Caco-2 (cell line): ENCODE measurements at regions not wholly inside any gene's neighbourhood (a gene's known extent, or its start where the extent isn't known, plus 50 kb on each side); places are given as distances from the start of the nearest gene placed in this dataset.

Experiments
- BruUV-seq: library from RNA; stranded (reverse); fragments of 400-500 nt; replicated peaks from 2 replicates; lab custom pipeline; 2021; lab: Mats Ljungman, UMichigan
- CTCF ChIA-PET: fragments of 300-600 bp; sonication (Branson Sonifier 250); formaldehyde crosslinking; loops from one replicate; lab custom pipeline; 2022; ENCODE audit warnings: antibody characterized with exemption; lab: Charles Lee
- POLR2A ChIA-PET: fragments of 300-600 bp; sonication (Branson Sonifier 250); formaldehyde crosslinking; loops from one replicate; lab custom pipeline; 2022; ENCODE audit warnings: antibody characterized with exemption; lab: Charles Lee
- DNase-seq, 2 experiments: peaks; one replicate each; pipeline versions ENCODE4 v3.0.0 to v3.0.0-alpha.2; 2020 to 2022
- H3K27me3 ChIP-seq: replicated peaks from 2 replicates; pipeline ENCODE4 v1.6.0; 2011; ENCODE audit warnings: low read length; ENCODE audit not compliant: control insufficient read depth, insufficient read depth
- H3K36me3 ChIP-seq: 2 replicates; pipeline ENCODE4 v1.5.1; 2011; ENCODE audit warnings: low read length; ENCODE audit not compliant: control insufficient read depth, insufficient read depth
- H3K4me1 ChIP-seq: fragments of 250-450 bp; sonication (Bioruptor Pico); 2 replicates; pipeline ENCODE4 v1.5.1; 2020; ENCODE audit warnings: mild to moderate bottlenecking
- H3K4me3 ChIP-seq: 2 replicates; pipeline ENCODE4 v1.5.1; 2011; ENCODE audit warnings: low read depth, mild to moderate bottlenecking, control low read depth, low read length
- H3K9me3 ChIP-seq: fragments of 250-450 bp; sonication (Bioruptor Pico); 2 replicates; pipeline ENCODE4 v1.5.1; 2020; ENCODE audit warnings: mild to moderate bottlenecking, moderate library complexity
- H3K27ac Mint-ChIP-seq: one replicate; pipeline ENCODE4 v1.8.0; 2022; ENCODE audit warnings: mixed read lengths; ENCODE audit not compliant: unreplicated experiment
- H3K27me3 Mint-ChIP-seq: one replicate; pipeline ENCODE4 v1.8.0; 2022; ENCODE audit warnings: mixed read lengths; ENCODE audit not compliant: insufficient read depth, unreplicated experiment
- H3K36me3 Mint-ChIP-seq: one replicate; pipeline ENCODE4 v1.8.0; 2022; ENCODE audit warnings: mild to moderate bottlenecking, mixed read lengths; ENCODE audit not compliant: insufficient read depth, unreplicated experiment
- H3K4me1 Mint-ChIP-seq: one replicate; pipeline ENCODE4 v1.8.0; 2022; ENCODE audit warnings: low read depth, mixed read lengths; ENCODE audit not compliant: unreplicated experiment
- H3K4me3 Mint-ChIP-seq: one replicate; pipeline ENCODE4 v1.8.0; 2022; ENCODE audit warnings: mild to moderate bottlenecking, moderate library complexity, mixed read lengths; ENCODE audit not compliant: unreplicated experiment
- H3K9me3 Mint-ChIP-seq: one replicate; pipeline ENCODE4 v1.8.0; 2022; ENCODE audit warnings: mixed read lengths; ENCODE audit not compliant: unreplicated experiment
- intact Hi-C: fragments of 100-400 bp; cut with micrococcal nuclease; formaldehyde crosslinking; loops from one replicate; pipeline ENCODE4 v1.10.0; 2022; ENCODE audit not compliant: unreplicated experiment
- TF ChIP-seq, protein P1 (sequence below), 2 experiments: fragments of 200-600 bp in 1 of 2; IDR thresholded peaks; 1 replicate in 1 of 2; 2 replicates in 1 of 2; pipeline versions ENCODE4 v1.5.1 to v1.8.0; 2011 to 2022; ENCODE audit warnings: antibody characterized with exemption in 1 of 2, control low read depth in 1 of 2, inconsistent platforms in 1 of 2, low read depth in 1 of 2, low read length in 1 of 2, mild to moderate bottlenecking in 1 of 2, moderate library complexity in 1 of 2; ENCODE audit not compliant: insufficient read depth in 1 of 2, severe bottlenecking in 1 of 2, unreplicated experiment in 1 of 2

DNA sequence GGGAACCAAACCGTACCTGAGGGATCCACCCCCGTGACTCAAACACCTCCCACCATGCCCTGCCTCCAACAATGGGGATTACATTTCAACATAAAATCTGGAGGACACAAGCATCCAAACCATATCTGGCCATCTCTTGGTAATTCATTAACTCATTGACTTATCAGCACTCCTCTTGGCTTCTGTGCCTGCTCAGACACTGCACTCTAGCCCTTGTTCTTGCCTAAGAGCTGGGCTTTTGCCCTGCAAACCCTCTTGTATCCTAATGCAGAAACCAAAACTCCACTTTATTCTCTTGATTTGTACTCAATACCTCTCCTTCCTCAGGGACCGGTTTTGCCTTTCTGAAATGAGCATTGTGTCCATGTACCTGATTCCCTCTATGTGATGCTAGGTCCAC lies 330.2 kb upstream of the FZD8 start:
- Mint-ChIP-seq H3K4me3 (no peak overlapping the region), H3K27me3 (peaks cover 10% of the 10 kb centered on the region), H3K36me3 (no peaks in the 10 kb centered on the region), H3K9me3 (no peaks in the 10 kb centered on the region), H3K4me1 (no peaks in the 10 kb centered on the region), H3K27ac (no peak overlapping the region)
- no peak overlapping the region for H3K4me3 ChIP-seq
- H3K36me3 ChIP-seq: no peaks in the 10 kb centered on the region
- TF ChIP-seq, protein P1, sequence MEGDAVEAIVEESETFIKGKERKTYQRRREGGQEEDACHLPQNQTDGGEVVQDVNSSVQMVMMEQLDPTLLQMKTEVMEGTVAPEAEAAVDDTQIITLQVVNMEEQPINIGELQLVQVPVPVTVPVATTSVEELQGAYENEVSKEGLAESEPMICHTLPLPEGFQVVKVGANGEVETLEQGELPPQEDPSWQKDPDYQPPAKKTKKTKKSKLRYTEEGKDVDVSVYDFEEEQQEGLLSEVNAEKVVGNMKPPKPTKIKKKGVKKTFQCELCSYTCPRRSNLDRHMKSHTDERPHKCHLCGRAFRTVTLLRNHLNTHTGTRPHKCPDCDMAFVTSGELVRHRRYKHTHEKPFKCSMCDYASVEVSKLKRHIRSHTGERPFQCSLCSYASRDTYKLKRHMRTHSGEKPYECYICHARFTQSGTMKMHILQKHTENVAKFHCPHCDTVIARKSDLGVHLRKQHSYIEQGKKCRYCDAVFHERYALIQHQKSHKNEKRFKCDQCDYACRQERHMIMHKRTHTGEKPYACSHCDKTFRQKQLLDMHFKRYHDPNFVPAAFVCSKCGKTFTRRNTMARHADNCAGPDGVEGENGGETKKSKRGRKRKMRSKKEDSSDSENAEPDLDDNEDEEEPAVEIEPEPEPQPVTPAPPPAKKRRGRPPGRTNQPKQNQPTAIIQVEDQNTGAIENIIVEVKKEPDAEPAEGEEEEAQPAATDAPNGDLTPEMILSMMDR (IDR thresholded peaks at IDR 0.05; ENCODE audit: insufficient read depth in 1 of 2, low read depth in 1 of 2, low read length in 1 of 2, severe bottlenecking in 1 of 2, unreplicated experiment in 1 of 2): no peak
- no peak for DNase-seq
- POLR2A ChIA-PET: no interaction called here
- intact Hi-C loops: no loop called here
- no peaks in the 10 kb centered on the region for H3K9me3 ChIP-seq
- no peaks in the 10 kb centered on the region for H3K27me3 ChIP-seq
- BruUV-seq: no TSS peak
- CTCF ChIA-PET: no interaction called here
- no peaks in the 10 kb centered on the region for H3K4me1 ChIP-seq

DNA sequence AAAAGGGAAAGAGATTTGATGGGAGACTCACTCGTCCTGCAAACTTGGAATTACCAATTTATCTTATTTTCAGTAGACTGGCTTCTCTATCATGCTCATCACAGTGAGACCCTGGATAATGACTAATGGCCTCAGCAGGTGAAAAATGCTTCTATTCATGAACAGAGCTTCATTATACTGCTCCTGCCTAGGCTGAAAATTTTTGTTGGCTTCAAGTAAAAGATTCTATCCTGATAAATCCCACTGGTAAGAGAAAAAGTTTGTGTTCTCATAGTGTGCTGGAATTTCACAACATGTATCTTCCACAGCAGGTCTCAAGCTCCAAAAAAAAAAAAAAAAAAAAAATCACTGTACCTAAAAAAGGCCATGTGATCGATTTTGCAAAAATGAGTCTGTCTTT lies 329.3 kb upstream of the FZD8 start:
- Mint-ChIP-seq H3K9me3 (no peaks in the 10 kb centered on the region), H3K4me1 (no peaks in the 10 kb centered on the region), H3K27me3 (peaks cover 13% of the 10 kb centered on the region), H3K27ac (no peak overlapping the region), H3K4me3 (no peak overlapping the region), H3K36me3 (no peaks in the 10 kb centered on the region)
- no TSS peak for BruUV-seq
- no peaks in the 10 kb centered on the region for H3K36me3 ChIP-seq
- no peaks in the 10 kb centered on the region for H3K27me3 ChIP-seq
- H3K9me3 ChIP-seq: no peaks in the 10 kb centered on the region
- H3K4me1 ChIP-seq: no peaks in the 10 kb centered on the region
- no peak for DNase-seq
- ChIA-PET POLR2A (no interaction called here), CTCF (no interaction called here)
- H3K4me3 ChIP-seq: no peak overlapping the region
- intact Hi-C loops: no loop called here
- TF ChIP-seq, protein P1 (IDR thresholded peaks at IDR 0.05; ENCODE audit: insufficient read depth in 1 of 2, low read depth in 1 of 2, low read length in 1 of 2, severe bottlenecking in 1 of 2, unreplicated experiment in 1 of 2): no peak

DNA sequence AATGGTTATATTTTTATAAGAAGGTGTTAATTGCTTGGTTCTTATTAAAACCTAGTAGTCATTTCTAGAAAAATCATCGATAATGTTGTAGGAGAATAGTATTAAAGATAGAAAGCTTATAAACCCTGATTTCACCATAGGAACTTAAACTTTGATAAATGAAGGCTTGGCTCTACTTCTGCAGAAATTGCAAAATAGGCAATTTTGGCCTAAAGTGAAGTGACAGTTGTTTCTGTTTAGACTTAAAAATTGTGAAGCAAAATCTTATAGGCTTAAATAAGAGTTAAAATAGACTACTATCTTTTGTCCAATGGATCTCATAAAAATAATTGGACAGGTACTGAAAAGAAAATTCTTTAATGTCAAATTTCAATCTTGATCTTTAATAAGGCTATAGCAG lies 321.6 kb upstream of the FZD8 start:
- ChIA-PET POLR2A (no interaction called here), CTCF (no interaction called here)
- H3K9me3 ChIP-seq: no peaks in the 10 kb centered on the region
- H3K27me3 ChIP-seq: no peaks in the 10 kb centered on the region
- H3K4me1 ChIP-seq: no peaks in the 10 kb centered on the region
- Mint-ChIP-seq H3K4me1 (no peaks in the 10 kb centered on the region), H3K27ac (no peak overlapping the region), H3K9me3 (no peaks in the 10 kb centered on the region), H3K27me3 (peaks cover 6% of the 10 kb centered on the region), H3K4me3 (no peak overlapping the region), H3K36me3 (no peaks in the 10 kb centered on the region)
- H3K36me3 ChIP-seq: no peaks in the 10 kb centered on the region
- BruUV-seq: no TSS peak
- H3K4me3 ChIP-seq: no peak overlapping the region
- intact Hi-C loops: no loop called here
- no peak for DNase-seq
- TF ChIP-seq, protein P1 (IDR thresholded peaks at IDR 0.05; ENCODE audit: insufficient read depth in 1 of 2, low read depth in 1 of 2, low read length in 1 of 2, severe bottlenecking in 1 of 2, unreplicated experiment in 1 of 2): no peak
